Muscle of leg (tissue), 3 donors: ENCODE measurements at regions not wholly inside any gene's neighbourhood (a gene's known extent, or its start where the extent isn't known, plus 50 kb on each side); places are given as distances from the start of the nearest gene placed in this dataset.

Experiments used
- DNase-seq: peaks from one replicate; pipeline ENCODE4 v3.0.0; 2013
- H3K27ac ChIP-seq: one replicate; pipeline ENCODE4 v1.5.1; 2013; ENCODE audit warnings: mild to moderate bottlenecking, low read length, control low read depth
- H3K27me3 ChIP-seq: one replicate; pipeline ENCODE4 v1.6.1; 2013; ENCODE audit warnings: low read length; ENCODE audit not compliant: control insufficient read depth, insufficient read depth
- H3K36me3 ChIP-seq: one replicate; pipeline ENCODE4 v1.6.1; 2013; ENCODE audit warnings: low read length; ENCODE audit not compliant: control insufficient read depth, insufficient read depth
- H3K4me1 ChIP-seq: one replicate; pipeline ENCODE4 v1.6.1; 2013; ENCODE audit warnings: low read length; ENCODE audit not compliant: control insufficient read depth, insufficient read depth
- H3K4me3 ChIP-seq: one replicate; pipeline ENCODE4 v1.5.1; 2013; ENCODE audit warnings: low read length, control low read depth
- H3K9me3 ChIP-seq: replicated peaks from 2 replicates; pipeline ENCODE4 v1.6.1; 2013; ENCODE audit warnings: low read depth, low read length; ENCODE audit not compliant: control insufficient read depth
- WGBS: methylation state at CpG from one replicate; pipeline ENCODE4 v1.1.5; 2013; ENCODE audit warnings: missing lambda C conversion rate; ENCODE audit not compliant: insufficient coverage; 5-methylcytosine and 5-hydroxymethylcytosine counted together

DNA sequence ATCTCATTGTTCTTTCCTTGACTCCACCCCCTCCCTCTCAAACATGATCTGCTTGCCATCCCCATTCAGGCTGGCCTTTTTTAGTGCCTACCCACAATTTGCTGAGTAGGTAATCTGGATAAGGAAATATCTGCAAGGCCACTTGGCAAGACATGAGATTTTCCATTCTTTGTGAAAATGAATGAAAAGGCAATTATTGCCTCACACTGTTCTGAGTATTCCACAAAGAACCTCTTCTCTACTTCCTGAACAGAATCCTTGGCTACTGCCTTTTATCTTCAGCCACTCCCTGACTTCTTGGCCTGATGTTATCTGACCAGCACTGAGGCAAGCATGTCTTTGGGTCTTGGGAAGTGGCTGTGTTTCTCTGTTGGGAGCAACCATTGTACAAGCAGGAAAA is 263.2 kb upstream of the ATP2B1 start:
- no peaks in the 10 kb centered on the region for H3K27me3 ChIP-seq
- no peaks in the 10 kb centered on the region for H3K36me3 ChIP-seq
- no peak overlapping the region for H3K27ac ChIP-seq
- peaks cover under 1% of the 10 kb centered on the region for H3K4me1 ChIP-seq
- no peaks in the 10 kb centered on the region for H3K9me3 ChIP-seq
- peak; percentile 83 for DNase-seq
- no peak overlapping the region for H3K4me3 ChIP-seq

DNA sequence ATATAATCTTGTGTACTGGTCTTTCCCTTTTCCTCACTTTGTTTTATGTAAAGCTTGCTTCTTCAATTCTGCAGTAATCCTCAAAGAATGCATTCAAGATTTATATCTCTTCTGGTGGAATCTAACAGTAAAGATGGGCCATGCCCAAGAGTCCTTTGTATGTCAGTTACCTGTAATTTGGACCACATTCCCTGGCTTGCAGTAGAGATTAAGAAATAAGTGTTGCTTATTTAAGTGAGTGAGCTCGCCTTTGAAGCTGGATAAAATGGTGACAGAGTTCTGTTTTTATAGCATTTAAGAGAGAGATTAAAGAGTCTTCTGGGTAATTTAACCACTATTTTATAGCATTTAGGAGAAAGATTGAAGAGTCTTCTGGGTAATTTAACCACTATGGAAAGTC is 262.1 kb upstream of the ATP2B1 start:
- H3K36me3 ChIP-seq: no peaks in the 10 kb centered on the region
- no peaks in the 10 kb centered on the region for H3K4me1 ChIP-seq
- no peaks in the 10 kb centered on the region for H3K27me3 ChIP-seq
- WGBS: no CpG with 5 or more reads among the region's 1 CpG
- H3K27ac ChIP-seq: no peak overlapping the region
- H3K4me3 ChIP-seq: no peak overlapping the region
- no peak for DNase-seq
- H3K9me3 ChIP-seq: no peaks in the 10 kb centered on the region

DNA sequence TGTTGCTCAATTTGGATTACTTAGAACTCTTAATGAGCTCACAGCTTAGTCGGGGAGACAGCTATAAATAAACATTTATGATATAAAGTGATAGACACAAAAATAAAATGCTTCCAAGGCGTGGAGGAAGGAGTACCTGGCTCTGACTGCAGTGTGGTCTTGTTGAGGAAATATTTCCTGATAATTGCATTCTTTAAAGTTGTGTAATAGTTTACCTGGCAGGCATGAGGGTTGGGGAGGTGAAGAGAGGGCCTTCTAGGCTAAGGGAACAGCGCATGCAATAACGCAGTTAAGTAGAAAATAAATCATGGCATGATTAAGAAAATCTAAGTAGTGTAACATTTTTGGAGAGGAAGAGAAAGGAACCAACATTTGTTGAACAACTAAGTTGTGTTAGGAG is 260.5 kb upstream of the ATP2B1 start:
- H3K4me1 ChIP-seq: no peaks in the 10 kb centered on the region
- H3K4me3 ChIP-seq: no peak overlapping the region
- H3K9me3 ChIP-seq: no peaks in the 10 kb centered on the region
- no peaks in the 10 kb centered on the region for H3K27me3 ChIP-seq
- 89% methylated on average over 2 of the region's 4 CpGs for WGBS
- no peaks in the 10 kb centered on the region for H3K36me3 ChIP-seq
- H3K27ac ChIP-seq: no peak overlapping the region
- no peak for DNase-seq

DNA sequence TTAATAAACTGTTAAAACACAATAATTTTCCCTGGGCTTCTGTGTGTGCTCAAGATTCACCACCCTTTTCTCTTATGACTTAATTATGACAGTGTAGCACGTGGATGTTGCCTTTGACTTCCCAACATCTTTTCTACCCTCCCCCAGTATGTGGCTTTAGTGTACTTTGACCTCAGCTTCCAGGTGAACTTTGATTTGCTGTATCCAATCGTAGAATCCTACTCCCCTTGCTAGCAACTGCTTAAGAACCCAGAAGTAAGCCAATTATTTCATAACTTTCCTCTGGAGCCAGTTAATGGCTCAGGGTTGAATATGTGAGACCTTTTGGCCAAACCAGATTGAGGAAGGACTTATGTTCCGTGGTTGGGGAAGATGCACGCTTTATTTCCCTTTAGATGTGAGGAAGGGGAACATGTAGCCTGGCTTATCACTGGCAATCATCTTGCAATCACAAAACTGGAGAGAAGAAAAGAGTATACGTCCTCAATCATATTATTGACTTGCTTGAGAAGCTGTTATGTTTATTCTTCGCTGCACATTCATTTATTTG is 259.6 kb upstream of the ATP2B1 start:
- H3K9me3 ChIP-seq: no peaks in the 10 kb centered on the region
- no peak for DNase-seq
- no peak overlapping the region for H3K4me3 ChIP-seq
- H3K36me3 ChIP-seq: no peaks in the 10 kb centered on the region
- WGBS: 100% methylated on average over 1 of the region's 6 CpGs
- no peak overlapping the region for H3K27ac ChIP-seq
- H3K27me3 ChIP-seq: no peaks in the 10 kb centered on the region
- no peaks in the 10 kb centered on the region for H3K4me1 ChIP-seq

DNA sequence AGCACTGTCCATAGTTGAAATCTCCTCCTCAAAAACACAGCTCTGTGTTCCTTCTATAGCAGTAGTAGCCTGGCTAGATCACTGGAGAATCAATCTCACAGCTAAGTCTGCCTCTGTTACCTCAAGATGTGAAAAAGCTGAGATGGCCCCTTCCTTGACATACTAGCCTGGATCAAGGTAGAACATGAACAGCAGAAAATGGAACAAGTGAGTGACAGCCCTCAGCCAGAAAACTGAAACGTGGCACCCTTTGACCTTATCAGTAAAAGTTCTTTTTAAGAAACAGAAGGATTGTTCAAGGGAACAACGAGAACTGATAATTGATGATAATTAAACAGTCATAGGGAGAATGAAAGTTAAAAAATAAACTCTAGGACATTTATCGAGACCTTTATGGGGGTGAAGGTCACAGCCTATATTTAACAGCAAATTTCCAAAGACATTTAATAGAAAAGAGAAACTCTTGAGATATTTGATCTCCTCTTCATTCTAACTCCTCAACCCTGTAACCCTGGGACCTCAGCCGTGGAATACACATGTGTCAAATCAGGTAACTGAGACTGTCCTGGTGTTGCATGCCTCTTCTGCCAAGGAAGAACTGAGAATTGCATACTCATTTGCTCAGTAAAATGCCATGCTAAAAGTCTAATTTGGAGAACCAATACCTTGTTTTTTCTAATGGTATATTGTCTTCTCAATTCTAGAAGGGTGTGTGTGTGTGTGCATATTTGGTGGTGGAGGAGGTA is 258.0 kb upstream of the ATP2B1 start:
- no peaks in the 10 kb centered on the region for H3K27me3 ChIP-seq
- H3K27ac ChIP-seq: no peak overlapping the region
- H3K4me1 ChIP-seq: no peaks in the 10 kb centered on the region
- no peak for DNase-seq
- no peaks in the 10 kb centered on the region for H3K9me3 ChIP-seq
- no peak overlapping the region for H3K4me3 ChIP-seq
- no peaks in the 10 kb centered on the region for H3K36me3 ChIP-seq
- WGBS: 80% methylated on average over 1 of the region's 4 CpGs

DNA sequence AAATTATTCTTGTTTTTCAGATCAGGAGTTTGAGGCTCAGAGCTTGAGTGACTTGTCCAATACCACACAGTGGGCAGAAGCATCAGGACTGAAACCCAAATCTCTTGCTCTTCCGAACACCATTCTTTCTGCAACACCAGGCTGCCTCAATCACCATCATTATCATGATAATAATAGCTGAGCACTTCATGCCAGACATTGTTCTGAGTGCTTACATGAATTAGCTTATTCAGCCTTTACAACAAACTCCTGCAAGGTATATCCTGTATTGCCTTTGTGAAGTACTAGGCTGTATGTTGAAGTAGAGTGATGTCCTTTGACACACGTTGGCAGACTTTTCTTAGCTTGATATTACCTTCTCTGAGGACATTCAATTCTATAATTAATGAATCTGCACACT is 257.4 kb upstream of the ATP2B1 start:
- H3K4me3 ChIP-seq: no peak overlapping the region
- H3K36me3 ChIP-seq: no peaks in the 10 kb centered on the region
- H3K27ac ChIP-seq: no peak overlapping the region
- no peak for DNase-seq
- WGBS: no CpG with 5 or more reads among the region's 2 CpGs
- H3K4me1 ChIP-seq: no peaks in the 10 kb centered on the region
- no peaks in the 10 kb centered on the region for H3K9me3 ChIP-seq
- no peaks in the 10 kb centered on the region for H3K27me3 ChIP-seq

DNA sequence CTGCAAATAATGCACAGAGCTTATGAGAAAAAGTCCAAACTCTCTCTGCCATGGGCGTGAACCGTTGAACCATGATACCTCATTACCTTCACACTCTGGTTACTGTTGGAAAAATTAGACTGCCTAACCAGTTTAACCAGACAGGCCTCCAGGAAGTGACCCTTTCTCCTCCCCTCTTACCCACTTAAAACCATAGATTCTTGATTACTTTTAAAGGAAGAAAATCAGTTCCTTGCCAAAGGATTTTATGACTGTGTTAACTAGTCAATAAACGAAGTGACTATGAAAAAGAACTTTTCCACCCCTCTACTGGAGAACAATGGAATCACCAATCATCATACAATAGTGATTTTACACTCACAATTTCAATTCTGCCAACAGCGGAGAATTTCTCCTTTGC is 254.0 kb upstream of the ATP2B1 start:
- no peaks in the 10 kb centered on the region for H3K36me3 ChIP-seq
- no peaks in the 10 kb centered on the region for H3K27me3 ChIP-seq
- H3K4me3 ChIP-seq: no peak overlapping the region
- H3K4me1 ChIP-seq: no peaks in the 10 kb centered on the region
- DNase-seq: no peak
- 78% methylated on average over 2 of the region's 4 CpGs for WGBS
- no peaks in the 10 kb centered on the region for H3K9me3 ChIP-seq
- H3K27ac ChIP-seq: no peak overlapping the region

DNA sequence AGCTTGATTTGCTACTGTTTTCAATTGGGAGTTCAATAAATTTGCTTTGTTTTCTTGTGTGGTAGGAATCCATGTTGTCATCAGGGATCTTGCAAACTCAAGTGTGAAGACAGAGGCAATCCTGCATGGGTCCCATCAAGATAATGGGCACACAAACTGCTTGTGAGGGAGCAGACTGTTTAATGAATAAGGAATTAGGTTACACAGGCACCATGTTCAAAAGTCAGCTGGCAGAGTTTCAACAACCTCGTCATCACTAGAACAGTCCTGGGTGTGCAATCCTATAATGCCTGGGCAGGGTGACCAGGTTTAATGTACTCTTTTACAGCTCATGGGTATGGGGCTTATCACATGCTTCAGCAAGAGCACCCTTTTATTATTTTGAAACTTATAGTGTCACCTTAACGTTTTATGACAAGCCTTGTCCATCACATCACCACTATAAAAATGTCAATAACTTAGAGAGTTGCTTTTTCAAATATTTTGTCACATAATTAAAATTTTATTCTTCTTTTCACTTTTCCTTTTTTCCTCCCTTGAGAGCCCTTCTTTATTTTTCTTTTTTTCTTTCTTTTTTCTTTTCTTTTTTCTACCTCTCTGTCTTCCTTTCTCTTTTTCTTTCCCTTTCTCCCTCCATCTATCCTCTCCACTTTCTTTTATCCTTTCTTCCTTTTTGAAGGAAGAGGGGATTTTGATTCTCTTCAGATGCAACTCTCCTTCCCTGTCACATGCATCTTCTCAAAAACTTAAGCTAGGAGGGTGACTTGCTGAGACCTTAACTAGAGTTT is 252.2 kb upstream of the ATP2B1 start:
- Histone ChIP-seq H3K27me3 (no peaks in the 10 kb centered on the region), H3K9me3 (no peaks in the 10 kb centered on the region), H3K4me1 (no peaks in the 10 kb centered on the region), H3K36me3 (no peaks in the 10 kb centered on the region), H3K4me3 (no peak overlapping the region), H3K27ac (no peak overlapping the region)
- no peak for DNase-seq
- WGBS: no CpG with 5 or more reads among the region's 2 CpGs

DNA sequence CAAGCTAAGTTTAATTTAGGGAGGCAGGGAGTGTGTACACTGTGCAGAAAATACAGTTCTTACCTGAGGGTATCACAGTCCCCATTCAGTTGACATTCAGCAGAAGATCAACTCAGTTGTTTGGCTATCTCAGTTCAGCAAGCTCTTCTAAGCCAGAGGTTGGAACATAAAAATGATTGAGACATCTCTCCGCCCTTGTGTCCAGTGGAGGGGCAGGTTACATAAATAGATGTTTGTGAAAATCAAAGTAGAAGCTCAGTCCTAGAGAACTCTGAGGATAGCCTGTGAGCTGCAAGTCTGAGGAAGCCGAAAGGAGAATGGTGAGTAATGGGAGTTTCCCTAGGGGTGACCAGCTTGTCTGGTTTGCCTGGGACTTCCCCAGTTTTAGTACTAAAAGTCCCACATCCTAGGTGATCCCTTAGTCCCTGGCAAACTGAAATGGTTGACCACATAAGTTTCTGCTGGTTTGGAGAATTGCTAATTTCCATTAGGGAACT is 251.4 kb upstream of the ATP2B1 start:
- Histone ChIP-seq H3K4me3 (no peak overlapping the region), H3K9me3 (no peaks in the 10 kb centered on the region), H3K36me3 (no peaks in the 10 kb centered on the region), H3K27me3 (no peaks in the 10 kb centered on the region), H3K4me1 (no peaks in the 10 kb centered on the region), H3K27ac (no peak overlapping the region)
- no peak for DNase-seq
- WGBS: 96% methylated on average over 2 of the region's 2 CpGs

DNA sequence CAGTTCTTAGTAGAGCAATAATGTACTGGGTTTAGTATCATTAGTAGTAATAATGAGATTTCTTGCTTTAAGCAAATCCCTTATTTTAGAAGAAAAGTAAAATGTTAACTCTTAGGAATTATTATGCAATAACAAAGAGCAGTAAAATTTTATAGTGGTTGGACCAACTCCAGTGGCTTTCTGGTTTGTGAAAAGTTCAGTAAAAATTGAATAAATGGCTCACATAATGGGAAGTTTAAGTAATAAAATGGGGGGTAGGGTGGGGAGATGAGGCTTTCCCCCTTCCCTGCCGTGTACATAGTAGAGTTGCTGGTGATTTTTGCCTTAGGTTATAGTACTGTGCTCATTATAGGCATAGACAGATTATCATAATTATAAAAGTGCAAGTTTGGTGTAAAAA is 250.5 kb upstream of the ATP2B1 start:
- H3K4me3 ChIP-seq: no peak overlapping the region
- no peaks in the 10 kb centered on the region for H3K9me3 ChIP-seq
- no CpG with 5 or more reads among the region's 1 CpG for WGBS
- peak; percentile 64 for DNase-seq
- no peak overlapping the region for H3K27ac ChIP-seq
- no peaks in the 10 kb centered on the region for H3K36me3 ChIP-seq
- H3K4me1 ChIP-seq: no peaks in the 10 kb centered on the region
- no peaks in the 10 kb centered on the region for H3K27me3 ChIP-seq
